SU-DHL-6 (cell line): ENCODE measurements at regions not wholly inside any gene's neighbourhood (a gene's known extent, or its start where the extent isn't known, plus 50 kb on each side); places are given as distances from the start of the nearest gene placed in this dataset.

Source experiments
- EZH2phosphoT487 ChIP-seq: fragments of 200-600 bp; sonication (generic), shearing (Covaris generic); conservative IDR thresholded peaks from 2 replicates; pipeline ENCODE4 v1.6.1; 2018; ENCODE audit warnings: mild to moderate bottlenecking, antibody characterized with exemption, low read length, moderate library complexity, mixed read lengths
- TF ChIP-seq, protein P1 (sequence below): fragments of 200-600 bp; sonication (generic); IDR thresholded peaks from one replicate; pipeline ENCODE4 v1.5.1; 2017; ENCODE audit warnings: antibody characterized with exemption, mild to moderate bottlenecking, low read length, moderate library complexity; ENCODE audit not compliant: insufficient read depth, poor library complexity, severe bottlenecking

DNA sequence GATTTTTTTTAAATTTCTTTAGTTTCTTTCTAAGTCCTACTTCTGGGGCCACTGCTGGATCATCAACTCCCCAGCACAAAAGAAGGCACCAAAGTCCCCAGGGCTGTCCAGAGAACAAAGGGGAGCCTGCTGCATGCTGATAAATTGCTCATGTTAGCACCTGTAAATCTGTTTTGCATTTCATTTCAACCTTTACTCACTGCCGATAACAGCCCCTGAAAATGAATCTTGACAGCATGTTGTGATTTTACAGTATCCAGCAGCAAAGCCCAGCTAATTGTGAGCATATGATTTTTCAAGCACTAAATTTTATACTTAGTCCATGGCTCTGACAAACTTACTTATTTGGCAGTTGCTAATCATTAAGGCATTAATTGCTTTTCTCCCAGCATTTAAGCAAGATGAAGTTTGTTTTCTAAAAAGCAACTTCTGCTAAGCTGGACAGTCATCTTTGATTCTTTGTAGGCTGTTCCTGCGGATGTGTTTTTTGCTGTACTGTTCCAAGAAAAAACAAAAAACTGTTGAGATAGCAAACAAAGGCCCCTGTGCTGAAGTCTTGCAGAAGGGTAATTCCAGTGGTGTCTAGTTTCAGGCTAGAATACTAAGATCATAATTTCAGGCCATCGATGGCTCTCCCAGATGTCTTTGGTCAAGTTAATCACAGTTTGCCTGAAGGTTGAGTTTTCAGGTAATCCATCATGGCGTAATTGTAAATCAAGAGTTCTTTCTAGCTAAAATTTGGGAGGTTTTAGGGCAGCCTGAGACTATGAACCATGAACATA is 73.1 kb upstream of the GAS1 start:
- TF ChIP-seq, protein P1, sequence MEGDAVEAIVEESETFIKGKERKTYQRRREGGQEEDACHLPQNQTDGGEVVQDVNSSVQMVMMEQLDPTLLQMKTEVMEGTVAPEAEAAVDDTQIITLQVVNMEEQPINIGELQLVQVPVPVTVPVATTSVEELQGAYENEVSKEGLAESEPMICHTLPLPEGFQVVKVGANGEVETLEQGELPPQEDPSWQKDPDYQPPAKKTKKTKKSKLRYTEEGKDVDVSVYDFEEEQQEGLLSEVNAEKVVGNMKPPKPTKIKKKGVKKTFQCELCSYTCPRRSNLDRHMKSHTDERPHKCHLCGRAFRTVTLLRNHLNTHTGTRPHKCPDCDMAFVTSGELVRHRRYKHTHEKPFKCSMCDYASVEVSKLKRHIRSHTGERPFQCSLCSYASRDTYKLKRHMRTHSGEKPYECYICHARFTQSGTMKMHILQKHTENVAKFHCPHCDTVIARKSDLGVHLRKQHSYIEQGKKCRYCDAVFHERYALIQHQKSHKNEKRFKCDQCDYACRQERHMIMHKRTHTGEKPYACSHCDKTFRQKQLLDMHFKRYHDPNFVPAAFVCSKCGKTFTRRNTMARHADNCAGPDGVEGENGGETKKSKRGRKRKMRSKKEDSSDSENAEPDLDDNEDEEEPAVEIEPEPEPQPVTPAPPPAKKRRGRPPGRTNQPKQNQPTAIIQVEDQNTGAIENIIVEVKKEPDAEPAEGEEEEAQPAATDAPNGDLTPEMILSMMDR, result no peak
- no peak for TF ChIP-seq EZH2phosphoT487
